Endothelial cell of umbilical vein (primary cell): ENCODE measurements at regions not wholly inside any gene's neighbourhood (a gene's known extent, or its start where the extent isn't known, plus 50 kb on each side); places are given as distances from the start of the nearest gene placed in this dataset.

Experiments
- BruUV-seq: library from RNA; stranded (reverse); fragments of 400-500 nt; replicated peaks from 2 replicates; lab custom pipeline; 2021; lab: Mats Ljungman, UMichigan
- CTCF ChIA-PET: fragments of 300-600, 350-600 bp; sonication (Branson Sonifier 250); formaldehyde crosslinking; loops from one replicate; lab custom pipeline; 2021; ENCODE audit warnings: antibody characterized with exemption, inconsistent platforms; lab: Charles Lee
- POLR2A ChIA-PET: fragments of 300-600, 350-600 bp; sonication (Branson Sonifier 250); formaldehyde crosslinking; loops from one replicate; lab custom pipeline; 2021; ENCODE audit warnings: antibody characterized with exemption, inconsistent platforms; lab: Charles Lee
- DNase-seq: peaks from one replicate; pipeline ENCODE4 v3.0.0-alpha.2; 2011; ENCODE audit warnings: low read depth, low spot score
- FAIRE-seq: peaks from 2 replicates; lab custom pipeline; 2011; peaks lifted over from hg19 to GRCh38; lab: Jason Lieb, UNC
- H2AFZ ChIP-seq: 2 replicates; pipeline ENCODE4 v1.6.0; 2012; ENCODE audit warnings: low read depth, low read length, control low read depth, inconsistent platforms
- H3K27ac ChIP-seq: 2 replicates; pipeline ENCODE4 v1.5.1; 2011; ENCODE audit warnings: low read depth, mild to moderate bottlenecking, control low read depth, low read length, moderate library complexity; ENCODE audit not compliant: insufficient read depth
- H3K27me3 ChIP-seq, 2 experiments: 2 replicates each; pipeline versions ENCODE4 v1.6.0 to v1.6.1; 2011; ENCODE audit warnings: low read length in 2 of 2, mixed read lengths in 1 of 2; ENCODE audit not compliant: control insufficient read depth in 2 of 2, insufficient read depth in 2 of 2
- H3K36me3 ChIP-seq, 2 experiments: 2 replicates in 1 of 2; 3 replicates in 1 of 2; pipeline ENCODE4 v1.5.1; 2011; ENCODE audit warnings: low read length in 2 of 2, mild to moderate bottlenecking in 1 of 2, moderate library complexity in 1 of 2; ENCODE audit not compliant: control insufficient read depth in 2 of 2, insufficient read depth in 2 of 2; ENCODE audit errors: extremely low read depth in 1 of 2
- H3K4me1 ChIP-seq: 3 replicates; pipeline ENCODE4 v1.5.1; 2011; ENCODE audit warnings: mild to moderate bottlenecking, low read length; ENCODE audit not compliant: control insufficient read depth, insufficient read depth; ENCODE audit errors: extremely low read depth
- H3K4me2 ChIP-seq: 2 replicates; pipeline ENCODE4 v1.6.1; 2011; ENCODE audit warnings: low read length, control low read depth, mixed read lengths; ENCODE audit not compliant: insufficient read depth
- H3K4me3 ChIP-seq, 3 experiments: fragments of 200-600 bp in 1 of 3; sonication (generic), shearing (Covaris generic) in 1 of 3; replicated peaks in 1 of 3; 2 replicates each; pipeline ENCODE4 v1.5.1; 2011 to 2016; ENCODE audit warnings: control low read depth in 3 of 3, low read length in 3 of 3, mild to moderate bottlenecking in 2 of 3, inconsistent platforms in 1 of 3, low read depth in 1 of 3, moderate library complexity in 1 of 3; ENCODE audit not compliant: insufficient read depth in 1 of 3
- H3K79me2 ChIP-seq: 2 replicates; pipeline ENCODE4 v1.6.0; 2012; ENCODE audit warnings: low read length, inconsistent platforms; ENCODE audit not compliant: control insufficient read depth, insufficient read depth
- H3K9ac ChIP-seq: replicated peaks from 2 replicates; pipeline ENCODE3; 2011; ENCODE audit warnings: low read length, control low read depth; ENCODE audit not compliant: insufficient read depth; ENCODE audit errors: extremely low read depth
- H3K9me1 ChIP-seq: replicated peaks from 3 replicates; pipeline ENCODE4 v1.6.0; 2011; ENCODE audit warnings: mild to moderate bottlenecking, low read length; ENCODE audit not compliant: control insufficient read depth, insufficient read depth; ENCODE audit errors: extremely low read depth
- H3K9me3 ChIP-seq: replicated peaks from 2 replicates; pipeline ENCODE4 v1.5.1; 2012; ENCODE audit warnings: low read length, inconsistent platforms; ENCODE audit not compliant: control insufficient read depth, insufficient read depth
- H4K20me1 ChIP-seq: replicated peaks from 2 replicates; pipeline ENCODE3; 2011; ENCODE audit warnings: mild to moderate bottlenecking, low read length; ENCODE audit not compliant: control insufficient read depth, insufficient read depth; ENCODE audit errors: extremely low read depth
- EZH2 ChIP-seq: IDR thresholded peaks from 2 replicates; pipeline ENCODE4 v1.6.1; 2012; ENCODE audit warnings: borderline replicate concordance, low read depth, mild to moderate bottlenecking, moderate library complexity, low read length, inconsistent platforms; ENCODE audit not compliant: severe bottlenecking
- FOS ChIP-seq: IDR thresholded peaks from 2 replicates; pipeline ENCODE4 v1.6.1; 2011; ENCODE audit warnings: mild to moderate bottlenecking, low read length, moderate library complexity, borderline replicate concordance; ENCODE audit not compliant: insufficient read depth
- GATA2 ChIP-seq: IDR thresholded peaks from 2 replicates; pipeline ENCODE4 v1.7.0; 2011; ENCODE audit warnings: low read depth, mild to moderate bottlenecking, moderate library complexity, mixed read lengths, low read length; ENCODE audit not compliant: insufficient read length, insufficient read depth
- JUN ChIP-seq: IDR thresholded peaks from 2 replicates; pipeline ENCODE4 v1.6.1; 2011; ENCODE audit warnings: borderline replicate concordance, low read depth; ENCODE audit not compliant: insufficient read length, insufficient read depth
- MYC ChIP-seq: IDR thresholded peaks from one replicate; pipeline ENCODE4 v1.6.1; 2011; ENCODE audit warnings: mild to moderate bottlenecking, low read depth, low read length
- POLR2A ChIP-seq: IDR thresholded peaks from 2 replicates; pipeline ENCODE4 v1.6.1; 2012; ENCODE audit warnings: low read depth, mild to moderate bottlenecking, control low read depth, low read length
- POLR2AphosphoS5 ChIP-seq: IDR thresholded peaks from 2 replicates; pipeline ENCODE4 v1.6.1; 2012; ENCODE audit warnings: low read depth, mild to moderate bottlenecking, control low read depth, low read length, moderate library complexity; ENCODE audit not compliant: insufficient read depth
- dilution Hi-C: fragments of 300-500 bp; cut with MboI; formaldehyde crosslinking; loops from one replicate; pipeline ENCODE4 v1.15.0; 2019; ENCODE audit warnings: low sequenced_read_pairs; ENCODE audit not compliant: extremely low pct_ligation_motif_present
- intact Hi-C: fragments of 100-400 bp; cut with micrococcal nuclease; formaldehyde crosslinking; loops from one replicate; pipeline ENCODE4 v1.10.0; 2022
- TF ChIP-seq, protein P1 (sequence below): IDR thresholded peaks from 2 replicates; pipeline ENCODE4 v1.6.1; 2011; ENCODE audit not compliant: insufficient read depth, insufficient read length
- TF ChIP-seq, protein P2 (sequence below), 2 donors: IDR thresholded peaks; 1 replicate in 1 of 2; 2 replicates in 1 of 2; pipeline ENCODE4 v1.5.1; 2011; ENCODE audit warnings: low read length in 2 of 2, mild to moderate bottlenecking in 2 of 2, moderate library complexity in 2 of 2, control low read depth in 1 of 2, inconsistent platforms in 1 of 2, low read depth in 1 of 2; ENCODE audit not compliant: insufficient read depth in 1 of 2; ENCODE audit errors: extremely low read depth in 1 of 2

DNA sequence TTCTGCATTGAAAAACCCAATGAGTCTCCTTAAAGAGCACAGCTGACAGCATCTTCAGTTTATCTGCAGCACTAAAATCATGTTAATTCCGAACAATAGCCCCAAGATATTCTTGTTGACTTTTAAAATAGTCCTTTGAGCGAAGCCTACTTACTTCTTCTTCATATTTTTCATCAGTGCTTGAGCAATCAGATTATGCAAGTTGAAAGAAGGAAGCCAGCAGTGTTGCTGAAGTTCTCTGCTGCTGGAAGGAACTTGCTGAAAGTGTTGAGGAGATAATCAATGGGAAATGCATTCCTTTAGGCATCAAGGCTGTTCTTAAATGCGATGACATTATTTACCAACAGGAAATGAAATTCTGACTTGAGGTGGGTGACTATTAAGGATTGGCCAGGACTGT, 105.9 kb upstream of the SNTG2 start:
- H3K9ac ChIP-seq, result no peak overlapping the region
- H3K27me3 ChIP-seq, result no peaks in the 10 kb centered on the region
- dilution Hi-C loops (no loop called here), intact Hi-C loops (no loop called here)
- no peak overlapping the region for H3K4me2 ChIP-seq
- no TSS peak for BruUV-seq
- no peaks in the 10 kb centered on the region for H4K20me1 ChIP-seq
- ChIA-PET CTCF (no interaction called here), POLR2A (no interaction called here)
- TF ChIP-seq EZH2 (no peak), POLR2AphosphoS5 (no peak), JUN (no peak), GATA2 (no peak), FOS (no peak), MYC (no peak), POLR2A (no peak)
- TF ChIP-seq, protein P1, sequence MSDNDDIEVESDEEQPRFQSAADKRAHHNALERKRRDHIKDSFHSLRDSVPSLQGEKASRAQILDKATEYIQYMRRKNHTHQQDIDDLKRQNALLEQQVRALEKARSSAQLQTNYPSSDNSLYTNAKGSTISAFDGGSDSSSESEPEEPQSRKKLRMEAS, result no peak
- TF ChIP-seq, protein P2, sequence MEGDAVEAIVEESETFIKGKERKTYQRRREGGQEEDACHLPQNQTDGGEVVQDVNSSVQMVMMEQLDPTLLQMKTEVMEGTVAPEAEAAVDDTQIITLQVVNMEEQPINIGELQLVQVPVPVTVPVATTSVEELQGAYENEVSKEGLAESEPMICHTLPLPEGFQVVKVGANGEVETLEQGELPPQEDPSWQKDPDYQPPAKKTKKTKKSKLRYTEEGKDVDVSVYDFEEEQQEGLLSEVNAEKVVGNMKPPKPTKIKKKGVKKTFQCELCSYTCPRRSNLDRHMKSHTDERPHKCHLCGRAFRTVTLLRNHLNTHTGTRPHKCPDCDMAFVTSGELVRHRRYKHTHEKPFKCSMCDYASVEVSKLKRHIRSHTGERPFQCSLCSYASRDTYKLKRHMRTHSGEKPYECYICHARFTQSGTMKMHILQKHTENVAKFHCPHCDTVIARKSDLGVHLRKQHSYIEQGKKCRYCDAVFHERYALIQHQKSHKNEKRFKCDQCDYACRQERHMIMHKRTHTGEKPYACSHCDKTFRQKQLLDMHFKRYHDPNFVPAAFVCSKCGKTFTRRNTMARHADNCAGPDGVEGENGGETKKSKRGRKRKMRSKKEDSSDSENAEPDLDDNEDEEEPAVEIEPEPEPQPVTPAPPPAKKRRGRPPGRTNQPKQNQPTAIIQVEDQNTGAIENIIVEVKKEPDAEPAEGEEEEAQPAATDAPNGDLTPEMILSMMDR (IDR thresholded peaks at IDR 0.05; ENCODE audit: extremely low read depth in 1 of 2, insufficient read depth in 1 of 2, low read depth in 1 of 2, low read length in 2 of 2), result no peak
- no peak overlapping the region for H3K27ac ChIP-seq
- no peaks in the 10 kb centered on the region for H3K79me2 ChIP-seq
- H3K9me1 ChIP-seq, result no peaks in the 10 kb centered on the region
- no peak overlapping the region for H2AFZ ChIP-seq
- H3K9me3 ChIP-seq, result peaks cover 6% of the 10 kb centered on the region
- no peaks in the 10 kb centered on the region for H3K4me1 ChIP-seq
- FAIRE-seq (no peak), DNase-seq (no peak)
- no peaks in the 10 kb centered on the region for H3K36me3 ChIP-seq
- H3K4me3 ChIP-seq, result no peak overlapping the region
